Motor neuron (in vitro differentiated cells): ENCODE measurements at regions not wholly inside any gene's neighbourhood (a gene's known extent, or its start where the extent isn't known, plus 50 kb on each side); places are given as distances from the start of the nearest gene placed in this dataset.

ENCODE experiments used
- ATAC-seq, 8 experiments: fragments of 200-7000 bp; cut with Tn5 transposase; replicated peaks in 6 of 8; 2 replicates each; pipeline ENCODE4 v1.8.0; 2021; ENCODE audit warnings: mild to moderate bottlenecking in 8 of 8, moderate library complexity in 8 of 8
- H3K27ac ChIP-seq, 2 donors: fragments of 250-450 bp; sonication (Bioruptor Pico); 2 replicates each; pipeline ENCODE4 v1.9.0; 2021; ENCODE audit warnings: antibody characterized with exemption in 2 of 2, mild to moderate bottlenecking in 2 of 2, moderate library complexity in 1 of 2
- H3K4me1 ChIP-seq, 2 donors: fragments of 250-450 bp; sonication (Bioruptor Pico); replicated peaks in 1 of 2; 2 replicates each; pipeline ENCODE4 v1.6.1; 2021; ENCODE audit warnings: antibody characterized with exemption in 2 of 2, mild to moderate bottlenecking in 2 of 2, moderate library complexity in 1 of 2
- H3K4me3 ChIP-seq, 5 donors: fragments of 250-450 bp; sonication (Bioruptor Pico); 2 replicates each; pipeline ENCODE4 v1.9.0; 2021; ENCODE audit warnings: antibody characterized with exemption in 5 of 5, mild to moderate bottlenecking in 5 of 5, moderate library complexity in 4 of 5
- WGBS, 10 experiments: fragments of 450-650 bp; shearing (Covaris generic); methylation state at CpG; one replicate each; pipeline ENCODE4 v1.0.0; 2022; 5-methylcytosine and 5-hydroxymethylcytosine counted together
- in situ Hi-C, 9 experiments: fragments of 400-800 bp; cut with MboI; loops; one replicate each; pipeline ENCODE4 v1.15.0; 2021; ENCODE audit warnings: low sequenced_read_pairs in 9 of 9, low pct_unique_long_range_greater_than_20kb in 2 of 9; ENCODE audit not compliant: unreplicated experiment in 9 of 9

DNA sequence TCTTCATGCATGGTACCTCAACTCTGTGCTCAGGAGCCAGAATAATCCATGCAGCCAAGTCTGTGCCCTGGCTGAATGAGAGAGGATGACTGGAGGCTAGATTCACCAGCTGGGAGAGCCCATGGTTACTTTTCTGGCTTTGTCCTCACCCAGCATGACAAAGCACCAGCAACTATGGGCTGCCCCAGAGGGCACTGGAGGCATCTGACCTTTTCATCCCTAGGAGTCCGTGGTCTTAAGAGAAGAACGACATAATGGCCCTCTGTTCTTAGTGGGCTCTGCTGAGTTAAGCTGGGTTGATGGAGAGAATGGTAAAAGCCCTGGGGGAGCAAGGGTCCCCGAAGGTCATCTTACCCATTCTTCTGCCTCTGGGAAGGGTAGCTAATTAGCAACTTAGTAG is 54.6 kb upstream of the TNP1 start:
- H3K4me1 ChIP-seq: no peaks in the 10 kb centered on the region
- no peak for ATAC-seq
- in situ Hi-C loops: no loop called here
- WGBS, 10 experiments: 17 to 55% (median 30%) methylated on average over 1 to 3 of the region's 3 CpGs; no CpG with 5 or more reads in 6 of the 10 experiments
- H3K27ac ChIP-seq: no peak overlapping the region
- no peak overlapping the region for H3K4me3 ChIP-seq

DNA sequence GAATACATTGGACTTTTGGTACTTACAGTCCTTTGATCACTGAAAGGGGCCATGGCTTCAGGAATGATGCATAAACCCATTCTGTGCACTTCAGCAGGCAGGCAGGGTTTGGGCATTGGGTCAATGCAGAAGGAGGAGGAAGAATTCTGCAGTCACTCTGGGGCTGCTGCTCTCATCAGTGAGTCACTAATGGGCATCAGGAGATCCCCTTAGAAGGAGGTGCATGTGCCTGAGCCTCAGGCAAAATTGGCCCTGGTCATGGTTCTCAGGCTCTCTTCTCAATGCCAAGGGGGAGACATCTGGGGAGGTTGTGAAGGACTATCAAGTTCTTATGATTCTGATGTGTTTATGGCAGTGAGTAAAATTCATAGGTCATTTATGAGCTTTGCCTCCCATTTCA is 52.0 kb upstream of the TNP1 start:
- in situ Hi-C loops: no loop called here
- no peak overlapping the region for H3K27ac ChIP-seq
- H3K4me1 ChIP-seq: peaks cover 0 to 4% of the 10 kb centered on the region in 2 donors
- peak in 3 of 8 experiments; percentile 39 to 57 (median 54) for ATAC-seq
- H3K4me3 ChIP-seq: no peak overlapping the region

DNA sequence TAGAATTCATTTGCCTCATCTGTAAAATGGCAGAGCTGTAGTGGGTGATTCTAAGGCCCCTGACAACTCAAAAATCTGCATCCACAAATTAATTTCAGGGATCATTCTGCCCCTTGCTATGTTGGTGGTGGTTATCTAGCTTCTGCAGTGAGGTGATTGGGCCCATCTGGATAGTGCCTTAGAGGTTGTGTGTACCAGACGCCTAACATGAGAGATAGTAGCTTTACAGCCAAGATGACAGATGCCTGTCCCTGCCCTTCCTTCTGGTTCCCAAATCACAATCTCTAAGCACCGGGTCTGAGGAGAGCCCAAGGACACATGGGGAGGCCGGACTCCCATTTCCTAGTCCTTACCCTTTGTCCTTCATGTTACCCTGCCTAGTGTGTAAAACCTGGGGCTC is 51.1 kb upstream of the TNP1 start:
- no peak for ATAC-seq
- WGBS, 10 experiments: 83 to 100% (median 88%) methylated on average over 1 to 2 of the region's 3 CpGs; no CpG with 5 or more reads in 6 of the 10 experiments
- Histone ChIP-seq H3K4me1 (peaks cover 0 to 4% of the 10 kb centered on the region in 2 donors), H3K4me3 (no peak overlapping the region), H3K27ac (no peak overlapping the region)
- in situ Hi-C loops: no loop called here

- H3K27ac ChIP-seq: no peak overlapping the region
- ATAC-seq: no peak
- H3K4me1 ChIP-seq: peaks cover 0 to 4% of the 10 kb centered on the region in 2 donors
- no peak overlapping the region for H3K4me3 ChIP-seq
- 17 to 95% (median 86%) methylated on average over 1 to 6 of the region's 8 CpGs; no CpG with 5 or more reads in 3 of the 10 experiments for WGBS, 10 experiments
- in situ Hi-C loops: no loop called here
Measured at GRCh38 chr2:216909541-216910210, 49.8 kb upstream of the TNP1 start.
